ENCODE measurements at regions not wholly inside any gene's neighbourhood (a gene's known extent, or its start where the extent isn't known, plus 50 kb on each side); places are given as distances from the start of the nearest gene placed in this dataset.

DNA sequence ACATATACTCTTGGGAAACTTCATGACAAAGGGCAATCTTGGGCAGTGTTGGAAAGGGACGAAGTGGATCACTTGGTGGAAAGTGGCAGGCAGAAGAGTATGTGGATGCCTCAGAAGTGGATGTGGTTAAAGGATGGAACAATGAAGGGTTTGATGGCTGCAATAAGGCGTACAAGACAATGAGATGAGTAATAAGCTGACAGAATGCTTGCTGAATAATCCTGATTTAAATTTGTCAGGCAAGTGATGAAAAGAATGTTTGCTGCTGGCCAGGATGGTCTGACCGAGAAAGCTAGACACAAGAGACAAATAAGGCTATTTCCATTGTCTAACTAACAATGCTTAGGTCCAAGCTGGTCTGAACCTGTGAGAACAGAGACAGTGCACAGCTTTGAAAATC, 61.6 kb upstream of the CEP85L start:
- Mint-ChIP-seq H3K27me3 (no peaks in the 10 kb centered on the region), H3K27ac (peak overlapping the region; percentile 76), H3K36me3 (ENCODE audit: low read depth) (peaks cover 14% of the 10 kb centered on the region), H3K9me3 (no peaks in the 10 kb centered on the region), H3K4me1 (ENCODE audit: low read depth) (peaks cover 54% of the 10 kb centered on the region), H3K4me3 (no peak overlapping the region)
- TF ChIP-seq, protein P1, sequence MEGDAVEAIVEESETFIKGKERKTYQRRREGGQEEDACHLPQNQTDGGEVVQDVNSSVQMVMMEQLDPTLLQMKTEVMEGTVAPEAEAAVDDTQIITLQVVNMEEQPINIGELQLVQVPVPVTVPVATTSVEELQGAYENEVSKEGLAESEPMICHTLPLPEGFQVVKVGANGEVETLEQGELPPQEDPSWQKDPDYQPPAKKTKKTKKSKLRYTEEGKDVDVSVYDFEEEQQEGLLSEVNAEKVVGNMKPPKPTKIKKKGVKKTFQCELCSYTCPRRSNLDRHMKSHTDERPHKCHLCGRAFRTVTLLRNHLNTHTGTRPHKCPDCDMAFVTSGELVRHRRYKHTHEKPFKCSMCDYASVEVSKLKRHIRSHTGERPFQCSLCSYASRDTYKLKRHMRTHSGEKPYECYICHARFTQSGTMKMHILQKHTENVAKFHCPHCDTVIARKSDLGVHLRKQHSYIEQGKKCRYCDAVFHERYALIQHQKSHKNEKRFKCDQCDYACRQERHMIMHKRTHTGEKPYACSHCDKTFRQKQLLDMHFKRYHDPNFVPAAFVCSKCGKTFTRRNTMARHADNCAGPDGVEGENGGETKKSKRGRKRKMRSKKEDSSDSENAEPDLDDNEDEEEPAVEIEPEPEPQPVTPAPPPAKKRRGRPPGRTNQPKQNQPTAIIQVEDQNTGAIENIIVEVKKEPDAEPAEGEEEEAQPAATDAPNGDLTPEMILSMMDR (IDR thresholded peaks at IDR 0.05): no peak
- intact Hi-C loops (cut with micrococcal nuclease): loop anchor here (5.0 kb wide), 1 partner anchor 64 kb away; no protein-coding TSS in a partner anchor
- ATAC-seq: peak; percentile 18
- DNase-seq: no peak
- CTCF ChIA-PET: interaction anchor here (1.2 to 2.5 kb wide), 4 partner anchors 9 to 89 kb away, joined by 3 to 13 read pairs (median 8); no protein-coding TSS in a partner anchor
- POLR2A ChIA-PET: interaction anchor here (0.7 to 2.3 kb wide), 4 partner anchors 9 to 62 kb away, joined by 4 to 8 read pairs (median 6); partner anchors contain the start of gene CEP85L

DNA sequence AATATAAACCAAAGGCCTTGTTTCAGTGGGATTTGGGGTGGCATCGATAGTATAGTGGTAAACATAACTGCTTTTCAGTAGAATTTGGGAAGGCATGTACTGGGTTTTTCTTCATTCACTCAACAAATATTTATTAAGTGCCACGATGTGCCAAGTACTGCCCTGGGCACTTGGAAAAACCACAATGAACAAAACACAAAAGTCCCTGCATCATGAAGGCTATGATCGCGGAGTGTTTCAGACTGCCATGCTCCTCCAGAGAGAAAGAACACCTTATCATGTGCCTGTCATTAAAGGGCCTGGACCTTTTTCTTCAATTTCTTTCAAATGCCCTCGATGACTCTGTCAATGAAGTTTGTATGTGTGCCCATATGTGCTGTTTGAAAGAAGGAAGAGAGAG, 59.2 kb upstream of the CEP85L start:
- peaks cover 26% of the 10 kb centered on the region for H3K36me3 Mint-ChIP-seq (ENCODE audit: low read depth)
- intact Hi-C loops (cut with micrococcal nuclease): loop anchor here (5.0 kb wide), 1 partner anchor 67 kb away; no protein-coding TSS in a partner anchor
- CTCF ChIA-PET: interaction anchor here (1.3 to 1.8 kb wide), 4 partner anchors 24 to 86 kb away, joined by 3 to 10 read pairs (median 6); no protein-coding TSS in a partner anchor
- peak overlapping the region; percentile 99 for H3K4me3 Mint-ChIP-seq
- TF ChIP-seq, protein P1 (IDR thresholded peaks at IDR 0.05): no peak
- ATAC-seq: no peak
- POLR2A ChIA-PET: interaction anchor here (0.9 to 4.1 kb wide), 14 partner anchors 9 to 184 kb away, joined by 3 to 39 read pairs (median 8); partner anchors contain the start of gene ASF1A
- H3K4me1 Mint-ChIP-seq (ENCODE audit: low read depth): peaks cover 69% of the 10 kb centered on the region
- H3K27ac Mint-ChIP-seq: peak overlapping the region; percentile 98
- no peaks in the 10 kb centered on the region for H3K27me3 Mint-ChIP-seq
- H3K9me3 Mint-ChIP-seq: no peaks in the 10 kb centered on the region
- DNase-seq: no peak

DNA sequence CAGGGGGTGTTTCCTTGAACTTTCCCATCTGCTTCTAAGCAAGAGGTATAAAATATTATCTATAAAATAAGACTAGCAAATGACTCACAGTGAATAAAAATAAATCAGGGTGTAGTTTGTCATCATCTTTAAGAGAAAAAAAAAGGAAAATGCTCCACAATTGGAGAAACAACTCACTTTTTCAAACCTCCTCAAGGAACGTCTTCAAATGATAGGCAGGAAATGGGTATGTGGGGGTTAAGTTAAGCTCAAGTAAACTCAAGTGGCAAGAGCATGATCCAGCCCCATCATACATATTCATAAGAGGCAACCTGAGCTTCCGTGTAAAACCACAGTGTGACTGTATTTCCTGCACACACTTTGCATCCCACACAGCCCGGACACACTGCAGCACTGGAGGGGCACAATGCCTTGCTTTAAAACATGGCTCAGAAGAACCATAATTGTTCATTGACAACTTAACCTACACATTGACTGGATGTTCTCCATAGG, 58.5 kb upstream of the CEP85L start:
- peak; percentile 90 for DNase-seq
- intact Hi-C loops (cut with micrococcal nuclease): loop anchor here (1.0 to 5.0 kb wide), 5 partner anchors 14 to 182 kb away; partner anchors contain the start of gene ASF1A
- TF ChIP-seq, protein P1 (IDR thresholded peaks at IDR 0.05): no peak
- peak overlapping the region; percentile 99 for H3K4me3 Mint-ChIP-seq
- no peaks in the 10 kb centered on the region for H3K27me3 Mint-ChIP-seq
- peaks cover 71% of the 10 kb centered on the region for H3K4me1 Mint-ChIP-seq (ENCODE audit: low read depth)
- H3K9me3 Mint-ChIP-seq: no peaks in the 10 kb centered on the region
- ChIA-PET CTCF (interaction anchor here (0.7 to 1.9 kb wide), 13 partner anchors 8 to 187 kb away, joined by 3 to 10 read pairs (median 4); no protein-coding TSS in a partner anchor), POLR2A (interaction anchor here (0.6 to 4.1 kb wide), 31 partner anchors 9 to 187 kb away, joined by 3 to 39 read pairs (median 5); partner anchors contain the start of genes ASF1A and CEP85L)
- H3K27ac Mint-ChIP-seq: peak overlapping the region; percentile 98
- peaks cover 31% of the 10 kb centered on the region for H3K36me3 Mint-ChIP-seq (ENCODE audit: low read depth)
- peak; percentile 76 for ATAC-seq

DNA sequence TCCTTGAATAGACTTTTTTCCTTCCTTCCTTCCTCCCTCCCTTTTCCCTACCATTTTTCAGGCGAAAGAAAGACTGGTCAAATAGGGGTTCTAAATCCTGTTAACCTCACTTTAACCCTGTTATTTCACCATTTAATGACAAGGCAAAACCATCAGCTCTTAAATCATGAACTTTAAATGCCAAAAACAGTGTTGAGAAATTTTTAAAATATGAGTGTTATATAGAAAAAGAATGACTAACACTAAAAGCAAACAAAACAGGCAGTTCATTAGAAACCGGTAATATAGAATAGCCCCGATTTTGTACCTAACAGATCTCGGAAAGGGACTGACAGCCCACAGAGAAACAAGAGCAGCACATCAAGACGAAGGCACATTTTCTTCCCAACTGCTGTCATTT, 57.4 kb upstream of the CEP85L start:
- ChIA-PET POLR2A (interaction anchor here (0.6 to 4.1 kb wide), 28 partner anchors 8 to 474 kb away, joined by 3 to 39 read pairs (median 9); partner anchors contain the start of genes ASF1A, CEP85L and MCM9), CTCF (interaction anchor here (0.7 to 1.9 kb wide), 8 partner anchors 11 to 188 kb away, joined by 3 to 9 read pairs (median 4); no protein-coding TSS in a partner anchor)
- Mint-ChIP-seq H3K36me3 (ENCODE audit: low read depth) (peaks cover 35% of the 10 kb centered on the region), H3K9me3 (no peaks in the 10 kb centered on the region), H3K27me3 (no peaks in the 10 kb centered on the region), H3K27ac (peak overlapping the region; percentile 98), H3K4me1 (ENCODE audit: low read depth) (peaks cover 75% of the 10 kb centered on the region), H3K4me3 (peak overlapping the region; percentile 99)
- intact Hi-C loops (cut with micrococcal nuclease): loop anchor here (1.0 to 5.0 kb wide), 4 partner anchors 16 to 184 kb away; partner anchors contain the start of gene ASF1A
- ATAC-seq (no peak), DNase-seq (no peak)
- TF ChIP-seq, protein P1 (IDR thresholded peaks at IDR 0.05): no peak

Data from activated CD8-positive, alpha-beta T cell treated with anti-CD3 and anti-CD28 coated beads for 36 hours (primary cell).